OCI-LY7 (cell line): ENCODE measurements at regions not wholly inside any gene's neighbourhood (a gene's known extent, or its start where the extent isn't known, plus 50 kb on each side); places are given as distances from the start of the nearest gene placed in this dataset.

Source experiments
- BruUV-seq: library from RNA; stranded (reverse); fragments of 400-500 nt; replicated peaks from 2 replicates; lab custom pipeline; 2021; lab: Mats Ljungman, UMichigan
- CTCF ChIA-PET: fragments of 300-600 bp; sonication (Branson Sonifier 250); formaldehyde crosslinking; loops from one replicate; lab custom pipeline; 2022; ENCODE audit warnings: antibody characterized with exemption; ENCODE audit not compliant: unreplicated experiment; lab: Charles Lee
- POLR2A ChIA-PET: fragments of 300-600 bp; sonication (Branson Sonifier 250); formaldehyde crosslinking; loops from one replicate; lab custom pipeline; 2022; ENCODE audit warnings: antibody characterized with exemption; lab: Charles Lee
- DNase-seq: peaks from one replicate; pipeline ENCODE4 v3.0.0-alpha.2; 2015; ENCODE audit warnings: low spot score
- H2AFZ ChIP-seq: fragments of 200-600 bp; sonication (generic), shearing (Covaris generic); 2 replicates; pipeline ENCODE4 v1.6.1; 2014; ENCODE audit warnings: mild to moderate bottlenecking, antibody characterized with exemption, low read length, moderate library complexity
- H3K27ac ChIP-seq: fragments of 200-600 bp; sonication (generic); 2 replicates; pipeline ENCODE4 v1.5.1; 2014; ENCODE audit warnings: mixed run types, low read depth, mild to moderate bottlenecking, moderate library complexity, low read length, inconsistent platforms; ENCODE audit not compliant: poor library complexity, severe bottlenecking
- H3K36me3 ChIP-seq: fragments of 200-600 bp; sonication (generic); 2 replicates; pipeline ENCODE4 v1.6.1; 2014; ENCODE audit warnings: mild to moderate bottlenecking, antibody characterized with exemption, low read length, moderate library complexity, mixed read lengths; ENCODE audit not compliant: insufficient read depth
- H3K4me1 ChIP-seq: fragments of 200-600 bp; sonication (generic); 2 replicates; pipeline ENCODE4 v1.5.1; 2014; ENCODE audit warnings: mild to moderate bottlenecking, low read length; ENCODE audit not compliant: insufficient read depth, poor library complexity, severe bottlenecking
- H3K4me2 ChIP-seq: fragments of 200-600 bp; sonication (generic); 2 replicates; pipeline ENCODE4 v1.6.1; 2014; ENCODE audit warnings: mild to moderate bottlenecking, low read length
- H3K4me3 ChIP-seq: fragments of 200-600 bp; sonication (generic); 2 replicates; pipeline ENCODE4 v1.5.1; 2014; ENCODE audit warnings: mild to moderate bottlenecking, low read depth, low read length; ENCODE audit not compliant: poor library complexity, severe bottlenecking
- H3K79me2 ChIP-seq: fragments of 200-600 bp; sonication (generic); 2 replicates; pipeline ENCODE4 v1.6.1; 2016; ENCODE audit warnings: low read depth, mild to moderate bottlenecking, low read length, moderate library complexity, mixed read lengths; ENCODE audit not compliant: insufficient read depth
- H3K9me2 ChIP-seq: fragments of 200-600 bp; sonication (generic); 2 replicates; pipeline ENCODE4 v1.6.1; 2016; ENCODE audit warnings: mild to moderate bottlenecking, low read length, mixed read lengths; ENCODE audit not compliant: insufficient read depth
- H3K9me3 ChIP-seq: fragments of 200-600 bp; sonication (generic); 2 replicates; pipeline ENCODE4 v1.6.1; 2014; ENCODE audit warnings: mild to moderate bottlenecking, mixed run types, low read length, mixed read lengths
- H4K20me1 ChIP-seq: fragments of 200-600 bp; sonication (generic); 2 replicates; pipeline ENCODE4 v1.6.1; 2014; ENCODE audit warnings: mild to moderate bottlenecking, antibody characterized with exemption, low read length, moderate library complexity, mixed read lengths; ENCODE audit not compliant: insufficient read depth
- CTCF ChIP-seq: fragments of 200-600 bp; sonication (generic); conservative IDR thresholded peaks from 2 replicates; pipeline ENCODE4 v1.5.1; 2014; ENCODE audit warnings: mild to moderate bottlenecking, antibody characterized with exemption, low read length, moderate library complexity, mixed read lengths
- EZH2phosphoT487 ChIP-seq: fragments of 200-600 bp; sonication (generic); IDR thresholded peaks from 2 replicates; pipeline ENCODE4 v1.6.1; 2018; ENCODE audit warnings: low read depth, borderline replicate concordance, mild to moderate bottlenecking, mixed run types, antibody characterized with exemption, low read length, moderate library complexity, mixed read lengths
- intact Hi-C: fragments of 100-400 bp; cut with micrococcal nuclease; formaldehyde crosslinking; loops from one replicate; pipeline ENCODE4 v1.10.0; 2022; ENCODE audit not compliant: unreplicated experiment

- no peaks in the 10 kb centered on the region for H3K36me3 ChIP-seq
- no peaks in the 10 kb centered on the region for H3K9me2 ChIP-seq
- CTCF ChIA-PET: no interaction called here
- POLR2A ChIA-PET: interaction anchor here (0.9 kb wide), 1 partner anchor 19 kb away, joined by 3 read pairs; no protein-coding TSS in a partner anchor
- no TSS peak for BruUV-seq
- no peak for DNase-seq
- TF ChIP-seq EZH2phosphoT487 (no peak), CTCF (no peak)
- intact Hi-C loops: no loop called here
- no peak overlapping the region for H2AFZ ChIP-seq
- no peaks in the 10 kb centered on the region for H4K20me1 ChIP-seq
- no peaks in the 10 kb centered on the region for H3K9me3 ChIP-seq
- no peak overlapping the region for H3K4me3 ChIP-seq
- H3K4me2 ChIP-seq: no peak overlapping the region
- no peak overlapping the region for H3K27ac ChIP-seq
- no peaks in the 10 kb centered on the region for H3K4me1 ChIP-seq
- H3K79me2 ChIP-seq: no peaks in the 10 kb centered on the region
These were observed 62.8 kb downstream of the IRF2BP2 start for GRCh38 chr1:234546890-234547788.

GRCh38 chr1:234546387-234546704 lies 63.6 kb downstream of the IRF2BP2 start:
- Histone ChIP-seq H2AFZ (no peak overlapping the region), H3K9me2 (no peaks in the 10 kb centered on the region), H3K4me3 (no peak overlapping the region), H4K20me1 (no peaks in the 10 kb centered on the region), H3K4me1 (no peaks in the 10 kb centered on the region), H3K27ac (no peak overlapping the region), H3K79me2 (no peaks in the 10 kb centered on the region), H3K4me2 (no peak overlapping the region), H3K9me3 (no peaks in the 10 kb centered on the region), H3K36me3 (no peaks in the 10 kb centered on the region)
- no peak for DNase-seq
- ChIA-PET POLR2A (interaction anchor here (0.6 to 0.9 kb wide), 2 partner anchors 18 to 155 kb away, joined by 3 read pairs; no protein-coding TSS in a partner anchor), CTCF (no interaction called here)
- intact Hi-C loops: no loop called here
- no TSS peak for BruUV-seq
- TF ChIP-seq EZH2phosphoT487 (no peak), CTCF (no peak)
